ENCODE measurements at regions not wholly inside any gene's neighbourhood (a gene's known extent, or its start where the extent isn't known, plus 50 kb on each side); places are given as distances from the start of the nearest gene placed in this dataset.

- DNase-seq (ENCODE audit: low read depth), result no peak
Measured at GRCh38 chr21:35426469-35426868, 377.4 kb upstream of the RUNX1 start.

- DNase-seq (ENCODE audit: low read depth), result no peak
Measured at GRCh38 chr21:35424122-35424521, 375.0 kb upstream of the RUNX1 start.

- DNase-seq (ENCODE audit: low read depth), result no peak
Measured at GRCh38 chr21:35423709-35424108, 374.6 kb upstream of the RUNX1 start.

DNA sequence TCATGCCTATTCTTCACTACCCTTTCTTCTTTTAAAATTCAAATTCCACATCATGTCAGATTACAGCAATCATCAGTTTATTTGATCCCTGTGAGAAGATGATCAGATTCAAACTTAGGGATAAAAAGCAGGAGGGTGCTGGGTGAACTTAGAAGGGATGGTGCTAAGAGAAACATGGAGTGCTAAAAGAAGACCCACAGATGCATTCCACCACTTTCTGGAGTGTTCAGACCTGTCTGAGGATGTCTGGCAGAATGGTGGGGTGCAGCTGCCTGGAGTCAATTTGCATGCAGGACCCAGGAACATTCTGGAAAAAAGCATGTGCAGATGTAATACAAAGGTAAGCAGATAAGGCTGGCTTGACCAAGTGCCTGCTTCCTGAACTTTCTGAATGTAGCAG is 372.9 kb upstream of the RUNX1 start:
- no peak for DNase-seq (ENCODE audit: low read depth)

DNA sequence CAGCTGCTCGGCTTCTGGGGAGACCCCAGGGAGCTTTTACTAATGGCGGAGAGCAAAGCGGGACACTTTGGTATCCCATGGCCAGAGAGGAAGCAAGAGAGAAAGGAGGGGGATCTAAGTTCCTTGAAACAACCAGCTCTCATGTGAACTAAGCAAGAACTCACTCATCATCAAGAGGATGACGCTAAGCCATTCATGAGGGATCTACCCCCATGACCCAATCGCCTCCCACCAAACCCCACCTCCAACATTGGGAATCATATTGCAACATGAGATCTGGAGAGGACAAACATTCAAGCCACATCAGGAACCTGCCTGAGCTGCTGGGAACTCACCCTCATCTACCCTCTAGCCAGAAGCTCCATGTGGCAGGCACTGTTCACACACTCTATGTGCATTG is 372.1 kb upstream of the RUNX1 start:
- no peak for DNase-seq (ENCODE audit: low read depth)

DNA sequence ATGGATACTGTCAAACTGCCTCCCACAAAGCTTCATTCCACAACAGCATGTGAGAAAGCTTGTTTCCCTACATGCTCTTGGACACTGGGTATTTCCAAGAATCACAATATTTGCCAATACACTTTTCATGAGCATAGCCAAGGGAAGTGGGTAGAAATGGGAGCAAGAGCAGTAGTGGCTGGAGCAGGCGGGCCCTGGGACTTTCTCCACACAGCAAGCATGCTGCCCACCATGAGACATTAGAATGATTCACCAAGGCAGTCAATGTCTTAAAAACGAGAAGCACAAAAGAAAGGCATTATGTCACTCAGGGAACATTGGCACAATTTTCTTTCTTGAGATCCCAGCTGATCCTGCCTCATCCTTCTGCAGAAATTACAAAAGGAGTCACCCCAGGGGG is 371.6 kb upstream of the RUNX1 start:
- DNase-seq (ENCODE audit: low read depth), result no peak

- no peak for DNase-seq (ENCODE audit: low read depth)
Measured at GRCh38 chr21:35417762-35418161, 368.7 kb upstream of the RUNX1 start.

DNA sequence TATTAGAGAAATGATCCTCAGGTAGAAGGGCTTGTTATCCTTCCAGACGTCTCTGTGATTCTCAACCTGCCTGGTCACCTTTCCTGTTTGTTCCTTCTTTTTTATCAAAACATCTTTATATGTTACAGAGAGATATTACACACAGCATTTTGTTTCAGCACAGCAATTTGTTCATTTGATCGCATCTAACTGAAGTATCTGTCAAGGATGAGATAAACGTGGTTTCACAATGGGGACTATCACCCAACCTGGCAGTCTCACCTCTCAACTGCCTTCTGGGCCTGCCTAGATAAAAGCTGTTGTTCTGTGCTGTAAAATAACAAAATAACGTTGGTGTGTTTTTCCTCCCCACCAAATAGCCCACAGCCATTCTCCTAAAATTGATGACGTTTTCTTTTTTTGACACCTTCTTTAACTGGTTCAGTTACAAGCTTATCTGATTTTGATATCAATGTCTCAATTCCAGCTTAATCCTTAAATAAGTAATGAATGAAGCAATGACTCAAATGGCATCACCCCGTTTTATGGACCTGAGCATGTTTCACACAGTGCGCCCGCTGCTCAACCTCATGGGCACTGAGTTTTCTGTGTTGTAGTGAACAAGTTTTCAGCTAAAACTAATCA is 367.9 kb upstream of the RUNX1 start:
- no peak for DNase-seq (ENCODE audit: low read depth)

- no peak for DNase-seq (ENCODE audit: low read depth)
Measured at GRCh38 chr21:35414507-35415139, 365.5 kb upstream of the RUNX1 start.

DNA sequence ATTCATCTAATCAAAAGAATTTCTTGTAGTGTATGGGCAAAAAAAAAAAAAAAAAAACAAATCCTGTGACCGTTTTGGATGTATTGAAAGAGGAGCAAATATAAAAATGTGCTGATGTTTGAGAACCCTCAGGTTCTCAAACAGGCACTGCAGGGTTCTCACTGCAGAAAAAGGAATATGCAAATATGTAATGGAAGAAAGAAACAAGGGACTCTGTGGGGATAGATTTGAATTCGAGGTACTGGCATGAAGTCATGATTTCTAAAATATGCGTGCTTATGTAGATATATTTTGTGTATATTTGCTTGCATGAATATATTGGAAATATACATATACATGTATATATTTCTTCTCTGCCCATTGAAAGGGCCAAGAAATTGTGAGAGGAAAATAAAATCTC is 365.0 kb upstream of the RUNX1 start:
- no peak for DNase-seq (ENCODE audit: low read depth)

DNA sequence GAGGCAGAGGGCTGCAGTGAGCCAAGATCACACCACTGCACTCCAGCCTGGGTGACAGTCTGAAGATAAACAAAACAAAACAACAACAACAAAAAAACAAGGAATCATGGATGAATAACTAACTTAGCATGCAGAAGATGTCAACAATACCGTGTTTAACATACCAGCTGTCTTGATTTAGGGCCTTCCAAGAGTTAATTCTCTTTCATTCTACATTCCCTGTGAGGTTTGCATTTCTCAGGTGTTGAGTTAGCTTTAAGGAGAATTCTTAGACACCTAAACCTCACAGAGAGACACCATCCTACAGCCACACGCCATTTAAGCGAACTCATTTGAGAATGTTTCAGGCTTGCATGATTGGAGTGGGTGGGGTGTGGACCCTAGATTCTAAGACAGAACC is 363.1 kb upstream of the RUNX1 start:
- no peak for DNase-seq (ENCODE audit: low read depth)

DNA sequence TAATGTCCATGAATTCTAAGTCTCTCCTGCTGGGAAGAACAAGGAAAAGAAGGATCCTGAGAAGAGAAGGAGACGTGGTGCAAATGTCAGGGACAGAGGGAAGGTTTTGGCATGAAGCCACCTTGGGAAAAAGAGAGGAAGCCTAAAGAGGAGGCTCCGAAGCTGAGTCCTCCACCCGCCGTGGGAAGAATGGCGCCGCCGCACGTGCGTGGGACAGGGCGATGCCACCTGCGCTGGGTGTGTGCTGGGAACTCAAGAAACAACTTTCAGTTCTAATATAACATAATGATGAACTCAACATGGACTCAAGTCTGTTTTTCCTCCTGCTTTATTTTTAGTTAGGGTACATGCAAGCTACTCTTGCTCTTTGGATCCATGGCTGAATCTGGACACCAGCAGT is 362.3 kb upstream of the RUNX1 start:
- DNase-seq (ENCODE audit: low read depth), result no peak

DNA sequence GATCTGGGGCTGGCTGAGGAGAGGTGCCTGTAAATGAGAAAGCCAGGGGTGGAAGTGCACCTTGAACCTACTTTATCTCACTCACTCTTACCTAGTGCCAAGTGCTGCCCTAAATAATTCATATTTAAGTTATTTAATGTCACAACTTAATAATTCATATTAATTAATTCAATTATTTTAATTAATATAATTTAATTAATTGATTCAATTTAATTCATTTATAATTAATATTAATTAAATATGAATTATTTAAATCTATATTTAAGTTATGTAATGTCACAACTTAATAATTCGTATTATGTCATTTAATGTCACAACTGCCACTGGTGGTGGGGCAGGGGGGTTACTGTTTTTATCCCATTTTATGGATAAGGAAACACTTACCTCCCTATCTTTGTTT is 361.6 kb upstream of the RUNX1 start:
- DNase-seq (ENCODE audit: low read depth), result no peak

DNA sequence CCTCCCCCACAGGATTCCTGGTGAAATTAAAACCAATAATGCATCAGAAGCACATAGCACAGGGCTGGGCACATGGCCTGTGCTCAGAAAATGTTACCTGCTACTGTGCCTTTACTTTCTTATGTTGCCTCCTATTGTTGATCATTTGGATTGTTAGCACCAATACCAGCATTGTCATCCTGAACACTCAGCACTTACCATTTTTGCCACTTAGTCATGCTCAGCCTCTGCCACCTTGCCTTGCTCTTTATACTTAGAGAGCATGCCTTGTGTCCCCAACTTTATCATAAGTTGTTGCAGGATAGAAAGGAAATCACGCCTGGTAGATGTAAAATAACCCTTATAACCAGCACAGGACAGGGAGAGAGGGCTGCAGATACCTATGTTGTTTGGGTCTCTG is 361.0 kb upstream of the RUNX1 start:
- no peak for DNase-seq (ENCODE audit: low read depth)

DNA sequence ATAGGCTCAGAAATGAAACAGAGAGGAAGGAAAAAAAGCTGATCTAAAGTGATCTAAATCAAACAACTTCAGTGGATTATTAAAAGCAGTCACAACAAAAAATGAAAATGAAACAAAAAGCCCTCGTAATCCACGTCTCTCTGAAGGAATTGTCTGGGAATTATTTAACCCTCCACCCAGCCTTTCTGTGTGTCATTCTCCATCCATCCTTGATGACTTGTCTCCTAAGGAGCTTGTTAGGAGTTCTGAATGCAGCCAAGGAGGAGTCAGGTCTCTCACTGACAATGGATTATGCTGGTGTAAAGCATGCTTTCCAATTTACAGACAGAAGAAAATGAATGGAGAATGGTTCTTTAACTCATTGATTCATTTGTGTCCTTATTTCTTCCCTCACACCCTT is 359.3 kb upstream of the RUNX1 start:
- no peak for DNase-seq (ENCODE audit: low read depth)

- no peak for DNase-seq (ENCODE audit: low read depth)
Measured at GRCh38 chr21:35406635-35407034, 357.5 kb upstream of the RUNX1 start.

GRCh38 chr21:35405981-35406380 is 356.9 kb upstream of the RUNX1 start:
- DNase-seq (ENCODE audit: low read depth), result no peak

GRCh38 chr21:35404247-35404646 is 355.1 kb upstream of the RUNX1 start:
- no peak for DNase-seq (ENCODE audit: low read depth)

- DNase-seq (ENCODE audit: low read depth), result no peak
Measured at GRCh38 chr21:35402061-35402460, 353.0 kb upstream of the RUNX1 start.

DNA sequence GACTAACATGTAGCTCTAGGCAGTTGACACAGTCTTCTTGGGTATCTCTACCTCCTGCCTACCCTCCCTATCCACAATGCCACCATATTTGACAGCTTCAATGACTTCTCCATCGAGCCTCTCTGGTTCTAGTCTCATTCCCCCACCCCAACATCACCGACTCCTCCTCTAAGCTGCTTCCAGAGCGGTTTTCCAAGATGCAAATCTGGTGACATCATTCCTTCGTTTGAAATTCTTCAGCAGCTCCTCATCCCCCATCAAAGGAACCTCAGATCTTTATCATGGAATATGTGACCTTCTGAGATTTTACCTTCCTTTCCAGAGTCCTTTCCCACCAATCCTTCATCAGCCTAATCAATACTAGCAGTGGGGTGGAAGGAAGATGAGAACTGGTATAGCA is 352.4 kb upstream of the RUNX1 start:
- DNase-seq (ENCODE audit: low read depth), result no peak

DNA sequence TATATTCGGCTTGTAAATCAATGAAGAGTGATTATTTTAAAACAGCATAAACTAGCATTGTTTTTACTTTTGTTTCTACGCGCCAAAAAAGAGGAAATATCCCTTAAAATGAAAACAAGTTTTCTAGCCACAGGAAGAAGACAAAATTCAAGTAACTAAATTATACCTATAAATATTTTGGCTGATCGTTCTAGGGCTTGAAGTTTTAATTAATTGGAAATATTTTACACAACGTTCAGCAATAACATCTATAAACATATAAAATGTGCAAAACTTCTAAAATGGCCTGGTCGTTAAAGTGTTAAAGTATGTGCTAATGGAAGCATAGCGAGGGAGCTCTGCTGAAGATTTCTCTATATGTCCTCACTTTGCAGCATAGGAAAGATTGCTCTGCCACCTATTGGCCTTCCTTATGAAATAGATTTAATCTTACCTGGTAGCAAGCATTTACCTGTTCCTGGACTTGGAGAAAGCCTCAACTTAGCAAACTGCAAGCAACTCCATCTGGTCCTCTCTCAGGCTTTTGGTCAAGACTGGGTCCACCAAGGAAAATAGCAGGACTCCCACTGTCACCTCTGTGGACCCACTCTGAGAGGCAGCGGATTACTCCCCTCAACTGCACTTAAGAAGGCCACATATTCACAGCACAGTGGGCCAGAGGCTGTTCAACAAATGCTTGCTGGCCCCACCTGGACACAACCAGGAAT is 351.3 kb upstream of the RUNX1 start:
- DNase-seq (ENCODE audit: low read depth), result peak; percentile 14

DNA sequence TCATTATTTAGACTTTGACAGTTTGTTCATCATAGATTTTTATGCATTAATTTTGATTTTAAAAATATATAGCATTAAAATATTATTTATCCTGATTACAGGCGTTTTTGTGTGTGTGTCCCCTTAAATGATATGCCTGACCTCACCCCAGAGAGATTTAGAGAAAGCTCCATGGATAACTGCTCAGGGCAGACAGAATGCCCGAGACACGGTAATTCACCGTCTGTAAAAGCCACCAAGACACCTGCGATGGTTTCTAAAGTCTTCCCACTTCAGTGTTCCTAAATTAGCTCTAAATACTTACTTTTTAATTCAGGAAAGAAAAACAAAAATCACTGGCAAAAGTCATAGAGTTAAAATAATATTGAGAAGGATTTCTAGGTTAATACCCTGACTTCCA is 350.6 kb upstream of the RUNX1 start:
- no peak for DNase-seq (ENCODE audit: low read depth)

- DNase-seq (ENCODE audit: low read depth), result no peak
Measured at GRCh38 chr21:35399002-35399530, 350.0 kb upstream of the RUNX1 start.
